GM18951 (cell line): ENCODE measurements at regions not wholly inside any gene's neighbourhood (a gene's known extent, or its start where the extent isn't known, plus 50 kb on each side); places are given as distances from the start of the nearest gene placed in this dataset.

Source experiments
- POLR2A ChIP-seq: IDR thresholded peaks from 4 replicates; pipeline ENCODE4 v1.6.1; 2011; ENCODE audit warnings: mild to moderate bottlenecking; ENCODE audit not compliant: insufficient read length, insufficient read depth; ENCODE audit errors: extremely low read depth
- in situ Hi-C: fragments of 300-500 bp; cut with MboI; formaldehyde crosslinking; loops from one replicate; pipeline ENCODE4 v1.12.0; 2022; ENCODE audit warnings: low sequenced_read_pairs, mixed read lengths, inconsistent platforms; ENCODE audit not compliant: unreplicated experiment

GRCh38 chr13:67308004-67308772 lies 78.1 kb upstream of the PCDH9 start:
- in situ Hi-C loops = no loop called here
- no peak for TF ChIP-seq POLR2A

GRCh38 chr13:67306742-67307141 lies 76.6 kb upstream of the PCDH9 start:
- in situ Hi-C loops = no loop called here
- no peak for TF ChIP-seq POLR2A

- in situ Hi-C loops = no loop called here
- no peak for TF ChIP-seq POLR2A
Measured at GRCh38 chr13:67303661-67304333, 73.7 kb upstream of the PCDH9 start.

- in situ Hi-C loops = no loop called here
- TF ChIP-seq POLR2A = no peak
Measured at GRCh38 chr13:67299751-67300150, 69.6 kb upstream of the PCDH9 start.

- TF ChIP-seq POLR2A = no peak
- in situ Hi-C loops = no loop called here
Measured at GRCh38 chr13:67299072-67299635, 69.0 kb upstream of the PCDH9 start.

- in situ Hi-C loops = no loop called here
- TF ChIP-seq POLR2A = no peak
Measured at GRCh38 chr13:67298297-67298696, 68.2 kb upstream of the PCDH9 start.

GRCh38 chr13:67296511-67296910 lies 66.4 kb upstream of the PCDH9 start:
- no peak for TF ChIP-seq POLR2A
- in situ Hi-C loops = no loop called here

GRCh38 chr13:67292886-67293285 lies 62.8 kb upstream of the PCDH9 start:
- in situ Hi-C loops = no loop called here
- TF ChIP-seq POLR2A = no peak

- TF ChIP-seq POLR2A = no peak
- in situ Hi-C loops = no loop called here
Measured at GRCh38 chr13:67285611-67286010, 55.5 kb upstream of the PCDH9 start.

GRCh38 chr13:67283637-67284036 lies 53.5 kb upstream of the PCDH9 start:
- in situ Hi-C loops = no loop called here
- TF ChIP-seq POLR2A = no peak

- in situ Hi-C loops = no loop called here
- no peak for TF ChIP-seq POLR2A
Measured at GRCh38 chr13:67281466-67281865, 51.3 kb upstream of the PCDH9 start.
